H1 (cell line): ENCODE measurements at regions not wholly inside any gene's neighbourhood (a gene's known extent, or its start where the extent isn't known, plus 50 kb on each side); places are given as distances from the start of the nearest gene placed in this dataset.

ENCODE experiments used
- BACH1 ChIP-seq: IDR thresholded peaks from 2 replicates; pipeline ENCODE4 v1.6.1; 2012; ENCODE audit warnings: low read length, improper control_type of control experiment
- CREB1 ChIP-seq: IDR thresholded peaks from 2 replicates; pipeline ENCODE4 v1.6.1; 2012; ENCODE audit warnings: inconsistent platforms
- CTCF ChIP-seq, 3 experiments: IDR thresholded peaks; 1 replicate in 2 of 3; 2 replicates in 1 of 3; pipeline versions ENCODE4 v1.5.1 to v1.6.1; 2011; ENCODE audit warnings: low read length in 3 of 3, mild to moderate bottlenecking in 3 of 3, inconsistent platforms in 2 of 3, low read depth in 1 of 3, moderate library complexity in 1 of 3; ENCODE audit not compliant: insufficient read depth in 1 of 3; ENCODE audit errors: control extremely low read depth in 1 of 3
- FOSL1 ChIP-seq: IDR thresholded peaks from 2 replicates; pipeline ENCODE4 v1.6.1; 2011; ENCODE audit warnings: mild to moderate bottlenecking, low read depth, low read length, moderate library complexity; ENCODE audit not compliant: insufficient read depth
- MAX ChIP-seq: IDR thresholded peaks from 2 replicates; pipeline ENCODE4 v1.6.1; 2012; ENCODE audit warnings: inconsistent platforms
- POLR2A ChIP-seq, 2 experiments: IDR thresholded peaks; 1 replicate in 1 of 2; 2 replicates in 1 of 2; pipeline ENCODE4 v1.6.1; 2011; ENCODE audit warnings: low read depth in 2 of 2, low read length in 2 of 2, mild to moderate bottlenecking in 2 of 2; ENCODE audit errors: control extremely low read depth in 1 of 2
- SP4 ChIP-seq: IDR thresholded peaks from 2 replicates; pipeline ENCODE4 v1.6.1; 2012; ENCODE audit warnings: low read length, inconsistent platforms
- SUZ12 ChIP-seq: fragments of 200-600 bp; sonication (generic); IDR thresholded peaks from 2 replicates; pipeline ENCODE4 v1.6.1; 2012; ENCODE audit warnings: mild to moderate bottlenecking, inconsistent platforms, low read length, moderate library complexity, mixed read lengths

- TF ChIP-seq MAX (no peak), CTCF (IDR thresholded peaks at IDR 0.05; ENCODE audit: control extremely low read depth in 1 of 3, insufficient read depth in 1 of 3, low read depth in 1 of 3, low read length in 3 of 3) (no peak), FOSL1 (no peak), POLR2A (IDR thresholded peaks at IDR 0.05; ENCODE audit: control extremely low read depth in 1 of 2, low read depth in 2 of 2, low read length in 2 of 2) (no peak), CREB1 (no peak), BACH1 (no peak), SP4 (no peak), SUZ12 (no peak)
These were observed 243.3 kb upstream of the MOCS1 start for GRCh38 chr6:40177598-40177997.
